GM19238 (cell line): ENCODE measurements at regions not wholly inside any gene's neighbourhood (a gene's known extent, or its start where the extent isn't known, plus 50 kb on each side); places are given as distances from the start of the nearest gene placed in this dataset.

ENCODE experiments used
- DNase-seq: peaks from one replicate; pipeline ENCODE4 v3.0.0; 2011; ENCODE audit warnings: low spot score; ENCODE audit not compliant: insufficient read length

- DNase-seq: no peak
Measured at GRCh38 chr10:58970160-58970915, 206.1 kb upstream of the PHYHIPL start.

- no peak for DNase-seq
Measured at GRCh38 chr10:58971211-58971610, 205.2 kb upstream of the PHYHIPL start.

- no peak for DNase-seq
Measured at GRCh38 chr10:58971796-58972491, 204.5 kb upstream of the PHYHIPL start.

GRCh38 chr10:58972576-58973234, 203.7 kb upstream of the PHYHIPL start:
- no peak for DNase-seq

- no peak for DNase-seq
Measured at GRCh38 chr10:58973235-58973595, 203.2 kb upstream of the PHYHIPL start.

- DNase-seq: no peak
Measured at GRCh38 chr10:58976254-58976653, 200.2 kb upstream of the PHYHIPL start.

GRCh38 chr10:58979711-58980110, 196.7 kb upstream of the PHYHIPL start:
- no peak for DNase-seq

- no peak for DNase-seq
Measured at GRCh38 chr10:58980826-58981415, 195.5 kb upstream of the PHYHIPL start.

GRCh38 chr10:58981846-58982245, 194.6 kb upstream of the PHYHIPL start:
- no peak for DNase-seq

- DNase-seq: no peak
Measured at GRCh38 chr10:58982470-58983239, 193.8 kb upstream of the PHYHIPL start.

- no peak for DNase-seq
Measured at GRCh38 chr10:58985216-58985615, 191.2 kb upstream of the PHYHIPL start.

- DNase-seq: no peak
Measured at GRCh38 chr10:58989486-58990039, 186.9 kb upstream of the PHYHIPL start.

GRCh38 chr10:58990693-58991092, 185.8 kb upstream of the PHYHIPL start:
- DNase-seq: no peak

GRCh38 chr10:58991856-58992255, 184.6 kb upstream of the PHYHIPL start:
- DNase-seq: no peak

GRCh38 chr10:58992830-58993460, 183.5 kb upstream of the PHYHIPL start:
- no peak for DNase-seq

- DNase-seq: no peak
Measured at GRCh38 chr10:58993480-58994221, 182.8 kb upstream of the PHYHIPL start.

GRCh38 chr10:58994226-58995057, 182.0 kb upstream of the PHYHIPL start:
- no peak for DNase-seq

GRCh38 chr10:58995058-58995596, 181.3 kb upstream of the PHYHIPL start:
- no peak for DNase-seq

GRCh38 chr10:58996063-58996462, 180.4 kb upstream of the PHYHIPL start:
- DNase-seq: no peak
